ENCODE measurements at regions not wholly inside any gene's neighbourhood (a gene's known extent, or its start where the extent isn't known, plus 50 kb on each side); places are given as distances from the start of the nearest gene placed in this dataset.

DNA sequence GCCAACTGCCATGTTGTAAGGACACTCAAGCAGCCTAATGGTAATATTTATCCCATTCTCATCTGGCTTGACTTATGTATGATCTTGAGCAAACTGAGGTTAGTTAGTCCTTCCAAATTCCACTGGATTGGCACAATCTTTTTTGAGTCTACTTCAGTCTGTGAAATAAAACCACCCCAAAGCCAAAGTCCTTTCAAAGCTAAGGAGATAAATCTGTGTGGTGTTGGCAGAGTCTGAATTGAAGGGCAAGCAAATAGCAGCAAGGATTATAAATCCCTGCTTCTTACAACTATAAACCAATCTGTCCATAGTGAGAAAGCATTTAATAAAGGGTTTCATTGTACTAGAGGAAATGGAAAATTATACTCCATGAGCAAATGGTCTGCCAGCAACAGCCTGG, 233.9 kb upstream of the GLRA2 start:
- ATAC-seq (no peak), FAIRE-seq (no peak), DNase-seq (ENCODE audit: extremely low read depth in 1 of 4, low spot score in 3 of 4) (no peak)
- intact Hi-C loops (cut with micrococcal nuclease) (no loop called here), in situ Hi-C loops (cut with MboI) (no loop called here)
- Histone ChIP-seq H3K4me1 (replicated peaks in 1 of 2; ENCODE audit: control insufficient read depth in 2 of 2, insufficient read depth in 2 of 2, low read length in 2 of 2) (no peaks in the 10 kb centered on the region), H3K4me3 (no peak overlapping the region), H4K20me1 (replicated peaks; ENCODE audit: control insufficient read depth, insufficient read depth, low read length) (no peaks in the 10 kb centered on the region), H3K79me2 (ENCODE audit: control insufficient read depth, insufficient read depth, low read length) (no peaks in the 10 kb centered on the region), H3K9ac (ENCODE audit: insufficient read depth in 1 of 2, low read depth in 2 of 2, low read length in 2 of 2) (no peak overlapping the region), H3K27me3 (ENCODE audit: control insufficient read depth in 2 of 2, insufficient read depth in 2 of 2, low read length in 2 of 2) (no peaks in the 10 kb centered on the region), H3K9me1 (ENCODE audit: control insufficient read depth, insufficient read depth, low read length) (no peaks in the 10 kb centered on the region), H2AFZ (ENCODE audit: low read depth, low read length) (no peak overlapping the region), H3K9me3 (replicated peaks; ENCODE audit: control insufficient read depth, insufficient read depth, low read depth, low read length) (no peaks in the 10 kb centered on the region), H3K27ac (ENCODE audit: extremely low read depth, low read depth, low read length) (no peak overlapping the region), H3K4me2 (ENCODE audit: insufficient read depth, low read length) (no peak overlapping the region), H3K36me3 (ENCODE audit: control insufficient read depth, insufficient read depth, low read length) (no peaks in the 10 kb centered on the region)
- no TSS peak for BruUV-seq (replicated peaks)
- ChIA-PET POLR2A (no interaction called here), CTCF (ENCODE audit: low intra/inter-chr PET ratio) (no interaction called here)
- TF ChIP-seq BMI1 (IDR thresholded peaks at IDR 0.05; ENCODE audit: low read length): no peak
- TF ChIP-seq HNRNPUL1 (IDR thresholded peaks at IDR 0.05; ENCODE audit: low read length): no peak
- TF ChIP-seq, protein P1, sequence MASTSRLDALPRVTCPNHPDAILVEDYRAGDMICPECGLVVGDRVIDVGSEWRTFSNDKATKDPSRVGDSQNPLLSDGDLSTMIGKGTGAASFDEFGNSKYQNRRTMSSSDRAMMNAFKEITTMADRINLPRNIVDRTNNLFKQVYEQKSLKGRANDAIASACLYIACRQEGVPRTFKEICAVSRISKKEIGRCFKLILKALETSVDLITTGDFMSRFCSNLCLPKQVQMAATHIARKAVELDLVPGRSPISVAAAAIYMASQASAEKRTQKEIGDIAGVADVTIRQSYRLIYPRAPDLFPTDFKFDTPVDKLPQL (IDR thresholded peaks at IDR 0.05; ENCODE audit: extremely low read depth, insufficient read length): no peak
- TF ChIP-seq, protein P2, sequence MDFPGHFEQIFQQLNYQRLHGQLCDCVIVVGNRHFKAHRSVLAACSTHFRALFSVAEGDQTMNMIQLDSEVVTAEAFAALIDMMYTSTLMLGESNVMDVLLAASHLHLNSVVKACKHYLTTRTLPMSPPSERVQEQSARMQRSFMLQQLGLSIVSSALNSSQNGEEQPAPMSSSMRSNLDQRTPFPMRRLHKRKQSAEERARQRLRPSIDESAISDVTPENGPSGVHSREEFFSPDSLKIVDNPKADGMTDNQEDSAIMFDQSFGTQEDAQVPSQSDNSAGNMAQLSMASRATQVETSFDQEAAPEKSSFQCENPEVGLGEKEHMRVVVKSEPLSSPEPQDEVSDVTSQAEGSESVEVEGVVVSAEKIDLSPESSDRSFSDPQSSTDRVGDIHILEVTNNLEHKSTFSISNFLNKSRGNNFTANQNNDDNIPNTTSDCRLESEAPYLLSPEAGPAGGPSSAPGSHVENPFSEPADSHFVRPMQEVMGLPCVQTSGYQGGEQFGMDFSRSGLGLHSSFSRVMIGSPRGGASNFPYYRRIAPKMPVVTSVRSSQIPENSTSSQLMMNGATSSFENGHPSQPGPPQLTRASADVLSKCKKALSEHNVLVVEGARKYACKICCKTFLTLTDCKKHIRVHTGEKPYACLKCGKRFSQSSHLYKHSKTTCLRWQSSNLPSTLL (IDR thresholded peaks at IDR 0.05): no peak
- no peak for TF ChIP-seq POLR2B (IDR thresholded peaks at IDR 0.05; ENCODE audit: low read depth, partially characterized antibody)
- TF ChIP-seq CREBBP (IDR thresholded peaks at IDR 0.05; ENCODE audit: low read depth, low read length): no peak
- TF ChIP-seq, protein P3, sequence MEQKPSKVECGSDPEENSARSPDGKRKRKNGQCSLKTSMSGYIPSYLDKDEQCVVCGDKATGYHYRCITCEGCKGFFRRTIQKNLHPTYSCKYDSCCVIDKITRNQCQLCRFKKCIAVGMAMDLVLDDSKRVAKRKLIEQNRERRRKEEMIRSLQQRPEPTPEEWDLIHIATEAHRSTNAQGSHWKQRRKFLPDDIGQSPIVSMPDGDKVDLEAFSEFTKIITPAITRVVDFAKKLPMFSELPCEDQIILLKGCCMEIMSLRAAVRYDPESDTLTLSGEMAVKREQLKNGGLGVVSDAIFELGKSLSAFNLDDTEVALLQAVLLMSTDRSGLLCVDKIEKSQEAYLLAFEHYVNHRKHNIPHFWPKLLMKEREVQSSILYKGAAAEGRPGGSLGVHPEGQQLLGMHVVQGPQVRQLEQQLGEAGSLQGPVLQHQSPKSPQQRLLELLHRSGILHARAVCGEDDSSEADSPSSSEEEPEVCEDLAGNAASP (IDR thresholded peaks at IDR 0.05): no peak
- TF ChIP-seq JUN (IDR thresholded peaks at IDR 0.05; ENCODE audit: borderline replicate concordance, low read depth, low read length): no peak
- TF ChIP-seq JUN (CRISPR knock-in tag; IDR thresholded peaks at IDR 0.05; ENCODE audit: borderline replicate concordance): no peak
- no peak for TF ChIP-seq POLR2AphosphoS5 (IDR thresholded peaks at IDR 0.05; ENCODE audit: control insufficient read depth, insufficient read depth, low read depth, low read length)
- no peak for TF ChIP-seq BCL6 (CRISPR knock-in tag; IDR thresholded peaks at IDR 0.05)
- no peak for TF ChIP-seq TEAD1 (CRISPR knock-in tag; IDR thresholded peaks at IDR 0.05)
- no peak for TF ChIP-seq ZSCAN32 (CRISPR knock-in tag; IDR thresholded peaks at IDR 0.05)
- TF ChIP-seq, protein P4, sequence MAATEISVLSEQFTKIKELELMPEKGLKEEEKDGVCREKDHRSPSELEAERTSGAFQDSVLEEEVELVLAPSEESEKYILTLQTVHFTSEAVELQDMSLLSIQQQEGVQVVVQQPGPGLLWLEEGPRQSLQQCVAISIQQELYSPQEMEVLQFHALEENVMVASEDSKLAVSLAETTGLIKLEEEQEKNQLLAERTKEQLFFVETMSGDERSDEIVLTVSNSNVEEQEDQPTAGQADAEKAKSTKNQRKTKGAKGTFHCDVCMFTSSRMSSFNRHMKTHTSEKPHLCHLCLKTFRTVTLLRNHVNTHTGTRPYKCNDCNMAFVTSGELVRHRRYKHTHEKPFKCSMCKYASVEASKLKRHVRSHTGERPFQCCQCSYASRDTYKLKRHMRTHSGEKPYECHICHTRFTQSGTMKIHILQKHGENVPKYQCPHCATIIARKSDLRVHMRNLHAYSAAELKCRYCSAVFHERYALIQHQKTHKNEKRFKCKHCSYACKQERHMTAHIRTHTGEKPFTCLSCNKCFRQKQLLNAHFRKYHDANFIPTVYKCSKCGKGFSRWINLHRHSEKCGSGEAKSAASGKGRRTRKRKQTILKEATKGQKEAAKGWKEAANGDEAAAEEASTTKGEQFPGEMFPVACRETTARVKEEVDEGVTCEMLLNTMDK (IDR thresholded peaks at IDR 0.05; ENCODE audit: borderline replicate concordance, insufficient read depth, low read depth, low read length, poor library complexity, severe bottlenecking): no peak
- TF ChIP-seq ATF3 (IDR thresholded peaks at IDR 0.05): no peak
- TF ChIP-seq ATF3 (CRISPR knock-in tag; conservative IDR thresholded peaks at IDR 0.05): no peak
- TF ChIP-seq ZNF175 (CRISPR knock-in tag; IDR thresholded peaks at IDR 0.05; ENCODE audit: low read depth): no peak
- no peak for TF ChIP-seq RBM25 (IDR thresholded peaks at IDR 0.05; ENCODE audit: low read depth, low read length, severe bottlenecking)
